HEK293 (cell line): ENCODE measurements at regions not wholly inside any gene's neighbourhood (a gene's known extent, or its start where the extent isn't known, plus 50 kb on each side); places are given as distances from the start of the nearest gene placed in this dataset.

Experiments
- CTCF ChIA-PET: fragments of 350-600 bp; formaldehyde crosslinking; extraction: SDS; loops from one replicate; lab custom pipeline; 2021; ENCODE audit warnings: antibody characterized with exemption; lab: Yijun Ruan, JAX
- POLR2A ChIA-PET: fragments of 300-600 bp; formaldehyde crosslinking; extraction: SDS; loops from one replicate; lab custom pipeline; 2020; ENCODE audit warnings: antibody characterized with exemption, inconsistent platforms; lab: Yijun Ruan, JAX
- H3K27ac ChIP-seq: fragments of 200-500 bp; sonication (Bioruptor generic); 2 replicates; pipeline ENCODE4 v1.5.1; 2014; ENCODE audit warnings: low read depth, low read length, control low read depth, inconsistent platforms; ENCODE audit errors: extremely low read depth
- H3K36me3 ChIP-seq, 2 experiments: fragments of 200-500 bp in 1 of 2; sonication (Bioruptor generic) in 1 of 2; 1 replicate in 1 of 2; 2 replicates in 1 of 2; pipeline ENCODE4 v1.5.1; 2014 to 2017; ENCODE audit warnings: inconsistent platforms in 2 of 2, low read length in 2 of 2; ENCODE audit not compliant: control insufficient read depth in 2 of 2, insufficient read depth in 1 of 2
- H3K4me1 ChIP-seq: fragments of 200-500 bp; sonication (Bioruptor generic); 2 replicates; pipeline ENCODE4 v1.5.1; 2014; ENCODE audit warnings: mild to moderate bottlenecking, low read length, inconsistent platforms; ENCODE audit not compliant: control insufficient read depth, insufficient read depth
- H3K4me3 ChIP-seq: 2 replicates; pipeline ENCODE4 v1.5.1; 2011; ENCODE audit warnings: low read depth, mild to moderate bottlenecking, control low read depth, low read length, moderate library complexity
- H3K9me3 ChIP-seq: fragments of 200-500 bp; sonication (Bioruptor generic); 2 replicates; pipeline ENCODE4 v1.5.1; 2014; ENCODE audit warnings: low read depth, low read length, inconsistent platforms; ENCODE audit not compliant: control insufficient read depth, insufficient read depth
- ELK4 ChIP-seq: IDR thresholded peaks from 2 replicates; pipeline ENCODE4 v1.6.1; 2011; ENCODE audit warnings: mild to moderate bottlenecking, low read depth, low read length, borderline replicate concordance
- HOXA7 ChIP-seq: sonication (generic); formaldehyde crosslinking; IDR thresholded peaks from 2 replicates; pipeline ENCODE4 v1.8.1; 2022; ENCODE audit warnings: missing genetic modification reagents, borderline replicate concordance
- REPIN1 ChIP-seq: fragments of 450-650 bp; formaldehyde crosslinking; IDR thresholded peaks from 2 replicates; pipeline ENCODE4 v1.5.1; 2017; ENCODE audit warnings: missing biosample characterization, missing genetic modification characterization, low read depth
- ZBTB1 ChIP-seq: fragments of 450-650 bp; formaldehyde crosslinking; IDR thresholded peaks from 2 replicates; pipeline ENCODE4 v1.5.1; 2016; ENCODE audit warnings: missing biosample characterization, missing genetic modification characterization
- ZNF112 ChIP-seq: fragments of 450-650 bp; formaldehyde crosslinking; IDR thresholded peaks from 2 replicates; pipeline ENCODE4 v1.5.0; 2017; ENCODE audit warnings: missing biosample characterization, missing genetic modification characterization
- ZNF133 ChIP-seq: fragments of 450-650 bp; formaldehyde crosslinking; IDR thresholded peaks from 2 replicates; pipeline ENCODE4 v1.5.1; 2016; ENCODE audit warnings: missing biosample characterization, missing genetic modification characterization
- ZNF157 ChIP-seq: fragments of 450-650 bp; formaldehyde crosslinking; IDR thresholded peaks from 2 replicates; pipeline ENCODE4 v1.5.1; 2016; ENCODE audit warnings: missing biosample characterization, missing genetic modification characterization
- ZNF211 ChIP-seq: fragments of 450-650 bp; formaldehyde crosslinking; IDR thresholded peaks from 2 replicates; pipeline ENCODE4 v1.5.1; 2016; ENCODE audit warnings: low read depth, missing biosample characterization, missing genetic modification characterization
- ZNF292 ChIP-seq: fragments of 450-650 bp; formaldehyde crosslinking; IDR thresholded peaks from 2 replicates; pipeline ENCODE4 v1.5.1; 2016; ENCODE audit warnings: low read depth, missing biosample characterization, missing genetic modification characterization, borderline replicate concordance
- ZNF654 ChIP-seq: fragments of 450-650 bp; formaldehyde crosslinking; IDR thresholded peaks from 2 replicates; pipeline ENCODE4 v1.5.1; 2016; ENCODE audit warnings: low read depth, missing biosample characterization, missing genetic modification characterization
- ZSCAN23 ChIP-seq: fragments of 450-650 bp; formaldehyde crosslinking; IDR thresholded peaks from 2 replicates; pipeline ENCODE4 v1.5.1; 2016; ENCODE audit warnings: missing biosample characterization, missing genetic modification characterization
- TF ChIP-seq, protein P1 (sequence below): fragments of 450-650 bp; formaldehyde crosslinking; IDR thresholded peaks from 2 replicates; pipeline ENCODE4 v1.5.1; 2016; ENCODE audit warnings: missing biosample characterization, missing genetic modification characterization

DNA sequence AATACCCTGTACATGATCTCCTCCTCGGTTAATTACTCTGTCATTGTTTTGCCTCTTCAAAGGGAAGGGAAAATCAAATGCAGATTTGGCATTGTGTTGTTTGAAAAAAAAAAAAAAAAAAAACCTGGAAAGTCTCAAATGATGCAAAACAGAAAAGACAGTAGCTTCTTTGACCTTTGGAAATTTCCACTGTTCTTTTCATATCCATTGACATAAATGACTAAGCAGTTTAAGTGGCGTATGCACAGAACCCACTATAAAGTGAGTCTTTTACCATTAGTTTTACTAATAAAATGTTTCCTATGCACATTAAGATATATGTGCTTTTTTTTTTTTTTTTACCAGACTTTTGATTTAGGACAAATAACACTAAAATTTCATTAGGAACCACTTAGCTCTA lies 704.3 kb downstream of the TFAP2A start:
- POLR2A ChIA-PET = no interaction called here
- H3K4me1 ChIP-seq = no peaks in the 10 kb centered on the region
- CTCF ChIA-PET = interaction anchor here (0.6 kb wide), 1 partner anchor 500 kb away, joined by 3 read pairs; no protein-coding TSS in a partner anchor
- H3K27ac ChIP-seq = no peak overlapping the region
- no peak overlapping the region for H3K4me3 ChIP-seq
- no peaks in the 10 kb centered on the region for H3K36me3 ChIP-seq
- no peaks in the 10 kb centered on the region for H3K9me3 ChIP-seq
- TF ChIP-seq ZBTB1 (tag by site-specific recombination) (no peak), ZNF157 (no peak), REPIN1 (tag by site-specific recombination) (no peak), ZNF654 (tag by site-specific recombination) (no peak), ZNF211 (tag by site-specific recombination) (no peak), ZNF292 (no peak), ZSCAN23 (tag by site-specific recombination) (no peak)
- TF ChIP-seq, protein P1, sequence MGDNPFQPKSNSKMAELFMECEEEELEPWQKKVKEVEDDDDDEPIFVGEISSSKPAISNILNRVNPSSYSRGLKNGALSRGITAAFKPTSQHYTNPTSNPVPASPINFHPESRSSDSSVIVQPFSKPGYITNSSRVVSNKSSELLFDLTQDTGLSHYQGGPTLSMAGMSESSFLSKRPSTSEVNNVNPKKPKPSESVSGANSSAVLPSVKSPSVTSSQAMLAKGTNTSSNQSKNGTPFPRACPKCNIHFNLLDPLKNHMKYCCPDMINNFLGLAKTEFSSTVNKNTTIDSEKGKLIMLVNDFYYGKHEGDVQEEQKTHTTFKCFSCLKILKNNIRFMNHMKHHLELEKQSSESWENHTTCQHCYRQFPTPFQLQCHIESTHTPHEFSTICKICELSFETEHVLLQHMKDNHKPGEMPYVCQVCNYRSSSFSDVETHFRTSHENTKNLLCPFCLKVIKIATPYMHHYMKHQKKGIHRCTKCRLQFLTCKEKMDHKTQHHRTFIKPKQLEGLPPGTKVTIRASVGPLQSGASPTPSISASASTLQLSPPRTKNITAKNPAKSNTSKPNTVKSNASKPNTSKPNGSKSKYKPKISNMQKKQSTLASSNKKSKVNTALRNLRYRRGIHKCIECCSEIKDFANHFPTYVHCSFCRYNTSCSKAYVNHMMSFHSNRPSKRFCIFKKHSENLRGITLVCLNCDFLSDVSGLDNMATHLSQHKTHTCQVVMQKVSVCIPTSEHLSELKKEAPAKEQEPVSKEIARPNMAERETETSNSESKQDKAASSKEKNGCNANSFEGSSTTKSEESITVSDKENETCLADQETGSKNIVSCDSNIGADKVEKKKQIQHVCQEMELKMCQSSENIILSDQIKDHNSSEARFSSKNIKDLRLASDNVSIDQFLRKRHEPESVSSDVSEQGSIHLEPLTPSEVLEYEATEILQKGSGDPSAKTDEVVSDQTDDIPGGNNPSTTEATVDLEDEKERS (tag by site-specific recombination) = no peak

DNA sequence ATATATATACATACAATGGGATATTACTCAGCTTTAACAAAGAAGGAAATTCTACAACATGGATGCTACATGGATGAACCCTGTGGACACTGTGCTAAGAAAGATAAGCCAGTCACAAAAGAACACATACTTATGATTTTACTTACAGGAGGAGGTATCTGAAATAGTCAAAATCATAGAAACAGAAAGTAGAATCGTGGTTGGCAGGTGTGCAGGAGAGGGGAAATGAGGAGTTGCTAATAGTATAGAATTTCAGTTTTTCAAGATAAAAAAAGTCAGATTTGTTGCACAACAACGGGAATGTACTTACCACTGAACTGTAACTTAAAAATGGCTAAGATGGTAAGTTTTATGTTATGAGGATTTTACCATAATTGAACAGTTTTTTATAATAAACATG lies 706.3 kb downstream of the TFAP2A start:
- H3K27ac ChIP-seq = no peak overlapping the region
- no peaks in the 10 kb centered on the region for H3K9me3 ChIP-seq
- TF ChIP-seq ZNF112 = no peak
- TF ChIP-seq HOXA7 (CRISPR knock-in tag) = no peak
- TF ChIP-seq, protein P1 (tag by site-specific recombination) = no peak
- TF ChIP-seq ELK4 = no peak
- no peaks in the 10 kb centered on the region for H3K4me1 ChIP-seq
- POLR2A ChIA-PET = no interaction called here
- no peaks in the 10 kb centered on the region for H3K36me3 ChIP-seq
- H3K4me3 ChIP-seq = no peak overlapping the region
- CTCF ChIA-PET = no interaction called here

GRCh38 chr6:9704989-9705388 lies 709.9 kb downstream of the TFAP2A start:
- ChIA-PET POLR2A (no interaction called here), CTCF (interaction anchor here (0.6 kb wide), 1 partner anchor 46 kb away, joined by 3 read pairs; no protein-coding TSS in a partner anchor)

More at GRCh38 chr6:9704989-9705388, 709.9 kb downstream of the TFAP2A start:
- H3K9me3 ChIP-seq = no peaks in the 10 kb centered on the region
- H3K4me3 ChIP-seq = no peak overlapping the region
- H3K4me1 ChIP-seq = no peaks in the 10 kb centered on the region
- H3K27ac ChIP-seq = no peak overlapping the region
- H3K36me3 ChIP-seq = no peaks in the 10 kb centered on the region
- TF ChIP-seq ZNF133 (tag by site-specific recombination) = no peak
